Naive thymus-derived CD8-positive, alpha-beta T cell (primary cell): ENCODE measurements at regions not wholly inside any gene's neighbourhood (a gene's known extent, or its start where the extent isn't known, plus 50 kb on each side); places are given as distances from the start of the nearest gene placed in this dataset.

ENCODE experiments used
- ATAC-seq, 2 donors: fragments of 150-1000 bp; cut with Tn5 transposase in 1 of 2; sonication (Bioruptor Pico), chemical (Tn5 transposase) in 1 of 2; 1 replicate in 1 of 2; 2 replicates in 1 of 2; pipeline ENCODE4 v1.10.0; 2021; ENCODE audit warnings: mild to moderate bottlenecking in 2 of 2, moderate library complexity in 2 of 2
- POLR2A ChIA-PET: fragments of 350-600 bp; sonication (Branson Sonifier 250); formaldehyde crosslinking; loops from one replicate; lab custom pipeline; 2021; ENCODE audit warnings: antibody characterized with exemption; lab: Charles Lee
- DNase-seq, 10 donors: peaks; one replicate each; pipeline versions ENCODE4 v3.0.0 to v3.0.0-alpha.2; 2020 to 2022
- H3K27ac Mint-ChIP-seq, 10 donors: one replicate each; pipeline ENCODE4 v1.8.0; 2020 to 2022; ENCODE audit warnings: mild to moderate bottlenecking in 10 of 10, mixed read lengths in 10 of 10, moderate library complexity in 4 of 10, inconsistent platforms in 1 of 10
- H3K27me3 Mint-ChIP-seq, 5 donors: one replicate each; pipeline ENCODE4 v1.8.0; 2021 to 2022; ENCODE audit warnings: mixed read lengths in 5 of 5
- H3K36me3 Mint-ChIP-seq, 3 donors: one replicate each; pipeline ENCODE4 v1.8.0; 2020 to 2022; ENCODE audit warnings: mixed read lengths in 3 of 3, mild to moderate bottlenecking in 2 of 3, inconsistent platforms in 1 of 3
- H3K4me1 Mint-ChIP-seq, 4 donors: one replicate each; pipeline ENCODE4 v1.8.0; 2021 to 2022; ENCODE audit warnings: mixed read lengths in 4 of 4
- H3K4me3 Mint-ChIP-seq, 10 donors: one replicate each; pipeline ENCODE4 v1.8.0; 2020 to 2022; ENCODE audit warnings: mild to moderate bottlenecking in 10 of 10, mixed read lengths in 10 of 10, moderate library complexity in 6 of 10, inconsistent platforms in 1 of 10
- H3K9me3 Mint-ChIP-seq, 9 donors: one replicate each; pipeline ENCODE4 v1.8.0; 2020 to 2022; ENCODE audit warnings: mixed read lengths in 9 of 9, mild to moderate bottlenecking in 3 of 9, inconsistent platforms in 1 of 9, moderate library complexity in 1 of 9

DNA sequence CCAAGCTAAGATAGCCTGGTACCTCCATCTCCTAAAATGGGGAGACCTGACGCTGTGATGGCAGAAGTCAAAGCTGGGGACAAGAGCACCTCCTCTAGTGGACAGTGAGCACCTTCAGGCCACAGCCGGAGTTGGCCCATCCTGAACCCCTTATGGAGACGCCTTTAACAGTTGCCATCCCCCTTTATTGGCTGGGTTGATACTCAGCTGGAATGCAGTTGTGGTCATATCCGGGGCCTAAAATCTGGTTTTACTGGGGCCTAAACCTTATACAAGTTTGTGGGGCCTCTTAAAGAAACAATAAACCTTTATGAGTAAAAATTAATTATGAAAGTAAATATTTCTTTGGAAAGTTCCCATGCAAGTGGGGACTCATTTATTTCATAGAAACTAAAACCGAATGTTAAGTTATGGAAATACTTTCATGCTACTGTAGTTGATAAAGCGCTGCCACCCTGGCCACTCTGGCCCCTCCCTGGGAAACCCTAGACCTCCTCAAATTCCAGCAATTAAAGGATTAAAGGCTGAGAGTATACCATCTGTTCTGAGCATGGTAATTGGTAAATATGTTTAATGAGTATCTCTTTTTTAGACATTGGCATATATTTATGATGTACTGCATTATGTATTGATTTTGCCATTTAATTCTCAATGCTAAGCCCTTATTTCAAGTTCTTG is 95.1 kb upstream of the SASH1 start:
- peaks cover 3 to 31% (median 9%) of the 10 kb centered on the region in 5 donors for H3K27me3 Mint-ChIP-seq
- ATAC-seq: no peak
- DNase-seq: no peak
- POLR2A ChIA-PET: no interaction called here
- H3K9me3 Mint-ChIP-seq: no peaks in the 10 kb centered on the region
- H3K27ac Mint-ChIP-seq: no peak overlapping the region
- no peaks in the 10 kb centered on the region for H3K4me1 Mint-ChIP-seq
- H3K4me3 Mint-ChIP-seq: no peak overlapping the region
- H3K36me3 Mint-ChIP-seq: no peaks in the 10 kb centered on the region

DNA sequence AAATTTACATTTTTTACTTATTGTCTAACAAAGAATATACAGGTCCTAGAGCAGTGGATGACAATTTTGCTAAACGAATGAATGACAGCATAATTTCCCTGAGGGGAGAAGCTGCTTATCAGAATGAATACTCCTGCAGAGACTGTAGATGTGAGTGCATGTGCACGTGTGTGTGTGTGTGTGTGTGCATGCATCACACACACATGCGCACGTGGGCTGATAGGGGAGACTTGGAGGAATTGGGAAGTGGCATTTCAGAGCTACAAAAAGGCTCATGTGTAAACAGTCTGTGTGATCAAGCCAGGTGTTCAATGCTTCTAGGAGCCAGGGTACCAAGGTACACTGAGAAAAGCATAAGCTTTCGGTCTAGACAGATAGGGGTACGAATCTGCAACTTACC is 93.5 kb upstream of the SASH1 start:
- Mint-ChIP-seq H3K4me1 (no peaks in the 10 kb centered on the region), H3K27me3 (peaks cover 3 to 31% (median 9%) of the 10 kb centered on the region in 5 donors), H3K36me3 (no peaks in the 10 kb centered on the region), H3K4me3 (no peak overlapping the region), H3K27ac (no peak overlapping the region), H3K9me3 (no peaks in the 10 kb centered on the region)
- POLR2A ChIA-PET: no interaction called here
- ATAC-seq (no peak), DNase-seq (no peak)

DNA sequence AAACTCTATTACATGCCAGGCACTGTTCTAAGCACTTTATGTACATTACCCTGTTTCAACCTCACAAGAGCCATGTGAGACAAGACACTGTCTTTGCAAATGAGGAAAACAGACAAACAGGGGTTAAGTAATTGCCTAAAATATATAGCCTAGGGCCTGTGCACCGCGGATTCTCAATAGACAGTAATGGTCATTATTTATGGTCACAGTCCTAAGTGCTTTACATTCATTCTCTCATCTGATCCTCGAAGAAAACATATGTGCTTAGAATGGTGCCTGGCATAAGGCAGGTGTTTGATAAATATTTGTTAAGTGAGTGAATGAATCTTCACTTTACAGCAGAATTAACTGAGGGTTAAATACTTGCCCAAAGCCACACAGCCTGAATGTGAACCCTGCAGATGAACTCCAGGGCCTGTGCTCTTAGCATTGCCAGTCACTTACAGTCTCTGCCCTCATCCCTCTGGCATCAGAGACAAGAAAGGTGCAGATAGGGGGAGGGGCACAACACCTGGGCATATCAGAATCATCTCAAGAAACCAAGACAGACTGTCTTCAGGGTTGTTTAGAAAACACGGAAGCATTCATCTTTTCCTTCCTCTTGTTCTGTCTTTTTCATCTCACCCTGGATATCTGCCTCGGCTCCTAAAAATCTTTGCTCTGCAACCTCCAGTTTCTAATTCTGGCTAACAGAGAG is 92.8 kb upstream of the SASH1 start:
- ATAC-seq (no peak), DNase-seq (no peak)
- H3K27ac Mint-ChIP-seq: no peak overlapping the region
- H3K9me3 Mint-ChIP-seq: no peaks in the 10 kb centered on the region
- no peaks in the 10 kb centered on the region for H3K4me1 Mint-ChIP-seq
- no peak overlapping the region for H3K4me3 Mint-ChIP-seq
- H3K36me3 Mint-ChIP-seq: no peaks in the 10 kb centered on the region
- H3K27me3 Mint-ChIP-seq: peaks cover 3 to 24% (median 9%) of the 10 kb centered on the region in 5 donors
- POLR2A ChIA-PET: no interaction called here

DNA sequence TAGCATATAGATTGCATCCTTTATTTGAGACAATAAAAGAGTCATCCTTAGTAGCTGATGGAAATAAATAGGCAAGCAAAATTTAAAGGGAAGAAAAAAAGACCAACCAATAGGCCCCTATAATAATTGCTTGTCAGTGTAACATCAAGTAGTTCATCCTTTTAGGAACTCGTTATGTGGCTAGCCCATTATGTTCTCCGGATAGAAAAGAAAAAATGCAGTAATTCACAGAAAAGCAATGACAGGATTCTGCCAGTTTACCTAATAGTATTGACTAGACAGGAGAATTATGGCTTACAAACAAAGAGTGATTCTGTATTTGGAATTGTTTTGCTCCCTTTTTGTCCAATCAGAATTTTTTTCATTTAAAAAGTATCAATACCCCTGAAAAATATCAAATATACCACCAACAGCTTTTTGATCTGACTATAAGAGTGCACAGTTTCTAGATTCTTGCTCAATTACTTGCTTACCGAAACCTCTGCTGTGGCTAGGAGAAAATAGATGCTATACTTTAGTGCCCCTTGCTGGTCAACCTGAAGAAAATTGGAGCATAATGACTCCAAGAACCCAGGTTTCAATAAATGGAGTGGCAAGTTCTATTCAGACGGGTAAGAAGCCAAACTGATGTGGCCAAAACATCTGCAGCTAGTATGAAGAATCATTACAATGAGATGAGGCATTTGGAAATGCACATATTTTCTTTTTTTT is 91.5 kb upstream of the SASH1 start:
- Mint-ChIP-seq H3K36me3 (no peaks in the 10 kb centered on the region), H3K4me1 (no peaks in the 10 kb centered on the region), H3K4me3 (no peak overlapping the region), H3K27ac (no peak overlapping the region), H3K9me3 (no peaks in the 10 kb centered on the region), H3K27me3 (peaks cover 1 to 11% (median 6%) of the 10 kb centered on the region in 5 donors)
- no peak for ATAC-seq
- DNase-seq: peak in 3 of 10 donors; percentile 21 to 34 (median 30)
- POLR2A ChIA-PET: no interaction called here

DNA sequence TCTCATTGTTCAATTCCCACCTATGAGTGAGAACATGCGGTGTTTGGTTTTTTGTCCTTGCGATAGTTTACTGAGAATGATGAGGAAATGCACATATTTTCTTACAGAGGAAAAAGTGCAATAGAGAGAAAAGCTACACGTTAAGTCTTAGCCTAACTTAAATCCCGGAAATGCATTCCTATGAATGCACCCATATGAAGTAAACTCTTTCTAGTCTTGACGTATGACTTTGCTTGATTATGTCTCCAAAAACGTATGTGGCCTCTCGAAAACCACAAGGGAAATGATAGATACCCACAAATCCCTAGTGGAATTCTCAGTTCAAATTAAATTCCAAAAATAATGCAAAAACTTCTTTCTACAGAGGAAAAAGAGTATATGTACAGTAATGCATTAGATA is 90.7 kb upstream of the SASH1 start:
- no peaks in the 10 kb centered on the region for H3K9me3 Mint-ChIP-seq
- peaks cover 1 to 9% (median 4%) of the 10 kb centered on the region in 5 donors for H3K27me3 Mint-ChIP-seq
- H3K4me3 Mint-ChIP-seq: no peak overlapping the region
- H3K27ac Mint-ChIP-seq: no peak overlapping the region
- no peak for DNase-seq
- no peak for ATAC-seq
- POLR2A ChIA-PET: no interaction called here
- no peaks in the 10 kb centered on the region for H3K36me3 Mint-ChIP-seq
- H3K4me1 Mint-ChIP-seq: no peaks in the 10 kb centered on the region

DNA sequence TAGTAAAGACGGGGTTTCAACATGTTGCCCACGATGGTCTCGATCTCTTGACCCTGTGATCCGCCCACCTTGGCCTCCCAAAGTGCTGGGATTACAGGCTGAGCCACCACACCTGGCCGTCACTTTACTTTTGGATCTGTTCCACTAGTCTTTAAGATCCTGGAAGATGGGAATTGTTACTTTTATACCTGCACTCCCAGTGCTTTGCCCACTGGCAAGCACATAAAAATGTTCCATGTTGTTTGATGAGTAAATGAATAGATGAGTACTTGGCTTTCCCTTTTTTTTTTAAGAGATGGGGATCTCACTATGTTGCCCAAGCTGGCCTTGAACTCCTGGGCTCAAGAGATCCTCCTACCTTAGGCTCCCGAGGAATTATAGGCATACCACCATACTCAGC is 84.8 kb upstream of the SASH1 start:
- DNase-seq (no peak), ATAC-seq (no peak)
- no peak overlapping the region for H3K4me3 Mint-ChIP-seq
- H3K27ac Mint-ChIP-seq: no peak overlapping the region
- no peaks in the 10 kb centered on the region for H3K9me3 Mint-ChIP-seq
- peaks cover 6 to 37% (median 18%) of the 10 kb centered on the region in 5 donors for H3K27me3 Mint-ChIP-seq
- H3K4me1 Mint-ChIP-seq: no peaks in the 10 kb centered on the region
- POLR2A ChIA-PET: no interaction called here
- H3K36me3 Mint-ChIP-seq: no peaks in the 10 kb centered on the region

DNA sequence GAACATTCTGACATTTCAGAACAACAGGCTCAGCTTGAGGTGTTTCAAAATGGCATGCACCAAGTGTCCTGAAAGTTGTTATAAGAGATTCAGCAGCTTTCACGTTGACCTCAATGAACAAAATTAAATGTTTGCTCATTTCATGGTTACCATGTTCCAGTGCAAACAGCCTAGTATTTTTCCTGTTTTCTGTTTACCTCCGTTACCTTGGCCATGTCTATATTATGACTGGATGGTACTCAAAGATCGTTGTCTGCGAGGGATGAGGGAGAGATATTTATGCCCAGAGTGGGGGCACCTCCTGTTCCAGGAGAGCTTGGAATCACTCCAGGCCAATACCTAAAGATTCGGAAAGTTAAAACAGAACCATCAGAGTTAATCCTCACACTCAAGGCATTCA is 83.8 kb upstream of the SASH1 start:
- Mint-ChIP-seq H3K27ac (no peak overlapping the region), H3K4me1 (no peaks in the 10 kb centered on the region)
- POLR2A ChIA-PET: no interaction called here

DNA sequence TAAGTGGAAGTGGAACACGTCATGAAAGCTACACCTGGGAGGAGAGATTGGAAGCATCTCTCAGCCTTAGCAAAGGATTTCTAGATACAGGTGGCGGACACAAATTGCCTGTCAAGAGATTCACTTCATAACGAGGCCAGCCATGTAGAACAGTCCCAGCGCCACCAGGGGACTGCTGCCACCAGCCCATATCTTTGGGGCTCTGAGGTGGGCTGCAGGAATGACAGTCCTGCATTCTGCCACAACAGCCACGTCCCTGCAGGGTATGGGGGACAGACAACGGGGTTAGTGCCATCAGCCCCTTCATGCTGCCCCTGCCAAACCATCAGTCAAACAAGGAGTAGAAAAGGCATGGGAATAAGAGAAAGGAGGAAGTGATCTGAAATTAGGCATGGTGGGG is 81.2 kb upstream of the SASH1 start:
- POLR2A ChIA-PET: no interaction called here
- Mint-ChIP-seq H3K27ac (no peak overlapping the region), H3K27me3 (peaks cover 7 to 47% (median 24%) of the 10 kb centered on the region in 5 donors), H3K4me1 (peaks cover 0 to 2% (median 0%) of the 10 kb centered on the region in 4 donors), H3K9me3 (no peaks in the 10 kb centered on the region), H3K36me3 (no peaks in the 10 kb centered on the region), H3K4me3 (no peak overlapping the region)
- DNase-seq (no peak), ATAC-seq (no peak)

More for the DNA sequence above, 83.8 kb upstream of the SASH1 start:
- no peaks in the 10 kb centered on the region for H3K36me3 Mint-ChIP-seq
- H3K27me3 Mint-ChIP-seq: peaks cover 7 to 47% (median 18%) of the 10 kb centered on the region in 5 donors
- no peak overlapping the region for H3K4me3 Mint-ChIP-seq
- ATAC-seq: no peak
- DNase-seq: no peak
- H3K9me3 Mint-ChIP-seq: no peaks in the 10 kb centered on the region

DNA sequence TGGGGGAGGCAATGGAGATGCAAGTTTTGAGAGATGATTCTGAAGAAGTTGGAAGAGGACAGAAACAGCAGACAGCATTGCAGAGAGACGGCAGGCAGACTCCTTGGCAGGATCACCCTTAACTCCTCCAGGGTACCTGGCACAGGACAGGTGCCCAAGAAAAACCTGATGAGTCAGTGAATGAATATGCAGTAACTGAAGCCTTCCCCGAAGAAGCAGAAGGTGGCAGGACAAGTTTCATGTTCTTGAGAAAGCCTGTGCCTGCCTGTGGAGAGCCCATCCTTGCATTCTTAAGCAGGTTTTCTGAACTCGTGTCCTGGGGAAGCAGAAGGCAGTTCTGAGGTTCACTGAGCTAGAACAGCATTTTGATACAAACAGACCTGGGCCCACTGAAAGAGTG is 79.6 kb upstream of the SASH1 start:
- no peak overlapping the region for H3K27ac Mint-ChIP-seq
- H3K9me3 Mint-ChIP-seq: no peaks in the 10 kb centered on the region
- peaks cover 0 to 2% (median 0%) of the 10 kb centered on the region in 4 donors for H3K4me1 Mint-ChIP-seq
- H3K4me3 Mint-ChIP-seq: no peak overlapping the region
- peaks cover 7 to 44% (median 26%) of the 10 kb centered on the region in 5 donors for H3K27me3 Mint-ChIP-seq
- H3K36me3 Mint-ChIP-seq: no peaks in the 10 kb centered on the region
- POLR2A ChIA-PET: no interaction called here
- ATAC-seq: no peak
- DNase-seq: no peak

DNA sequence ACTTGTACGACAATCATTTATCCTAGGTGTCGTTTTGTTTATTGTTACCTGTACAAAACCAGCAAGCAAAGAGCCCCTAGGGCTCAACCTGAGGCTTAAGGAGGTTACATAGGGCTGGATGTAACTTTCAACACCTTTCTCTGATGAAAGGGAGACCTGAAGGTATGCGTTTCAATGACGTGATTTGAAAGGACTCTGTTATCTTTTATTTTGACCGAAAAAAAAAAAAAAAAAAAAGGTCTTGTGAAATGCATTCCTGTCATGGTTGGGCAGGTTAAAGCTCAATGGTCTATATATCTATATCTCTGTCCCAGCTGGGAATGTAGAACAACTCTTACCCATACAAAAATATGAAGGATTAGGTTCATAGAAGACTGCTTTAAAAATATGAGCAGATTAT is 78.7 kb upstream of the SASH1 start:
- Mint-ChIP-seq H3K4me1 (peaks cover 0 to 2% (median 0%) of the 10 kb centered on the region in 4 donors), H3K27me3 (peaks cover 5 to 35% (median 23%) of the 10 kb centered on the region in 5 donors), H3K4me3 (no peak overlapping the region), H3K27ac (no peak overlapping the region), H3K9me3 (no peaks in the 10 kb centered on the region), H3K36me3 (no peaks in the 10 kb centered on the region)
- ATAC-seq (no peak), DNase-seq (no peak)
- POLR2A ChIA-PET: no interaction called here

DNA sequence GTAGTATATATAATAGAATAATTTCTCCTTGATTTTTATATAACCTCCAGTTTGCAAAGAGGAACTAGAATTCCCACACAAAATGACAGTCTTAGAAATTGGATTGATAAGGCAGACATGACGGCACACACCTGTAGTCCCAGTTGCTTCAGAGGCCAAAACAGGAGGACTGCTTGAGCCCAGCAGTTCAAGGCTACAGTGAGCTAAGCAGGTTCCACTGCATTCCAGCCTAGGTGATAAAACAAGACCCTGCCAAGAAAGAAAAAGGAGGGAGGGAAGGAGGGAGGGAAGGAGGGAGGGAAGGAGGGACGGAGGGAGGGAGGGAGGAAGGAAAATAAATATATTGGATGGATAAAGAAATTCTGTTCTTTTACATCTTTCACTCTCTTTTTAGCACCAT is 77.6 kb upstream of the SASH1 start:
- Mint-ChIP-seq H3K27me3 (peaks cover 5 to 37% (median 23%) of the 10 kb centered on the region in 5 donors), H3K9me3 (peaks cover 0 to 1% (median 0%) of the 10 kb centered on the region in 9 donors), H3K27ac (no peak overlapping the region), H3K4me1 (peaks cover 0 to 2% (median 0%) of the 10 kb centered on the region in 4 donors), H3K36me3 (no peaks in the 10 kb centered on the region), H3K4me3 (no peak overlapping the region)
- POLR2A ChIA-PET: no interaction called here
- DNase-seq: no peak
- no peak for ATAC-seq

DNA sequence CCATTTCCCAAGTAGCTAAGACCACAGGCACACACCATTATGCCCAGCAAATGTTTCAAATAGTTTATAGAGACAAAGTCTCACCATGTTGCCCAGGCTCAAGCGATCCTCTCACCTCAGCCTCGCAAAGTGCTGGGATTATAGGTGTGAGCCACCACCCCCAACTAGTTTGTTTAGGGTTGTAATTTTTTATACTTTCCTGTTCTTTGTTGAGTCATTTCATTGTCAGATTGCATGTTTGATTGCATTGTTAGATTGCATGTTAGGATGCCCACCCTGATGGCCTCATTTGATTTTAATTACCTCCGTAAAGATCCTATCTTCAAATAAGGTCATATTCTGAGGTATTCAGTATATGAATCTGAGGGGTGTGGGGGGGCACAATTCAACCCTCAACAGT is 73.3 kb upstream of the SASH1 start:
- POLR2A ChIA-PET: no interaction called here
- H3K27me3 Mint-ChIP-seq: peaks cover 2 to 19% (median 12%) of the 10 kb centered on the region in 5 donors
- H3K4me1 Mint-ChIP-seq: peaks cover 0 to 2% (median 0%) of the 10 kb centered on the region in 4 donors
- H3K27ac Mint-ChIP-seq: no peak overlapping the region
- DNase-seq (no peak), ATAC-seq (no peak)
- no peaks in the 10 kb centered on the region for H3K36me3 Mint-ChIP-seq
- H3K4me3 Mint-ChIP-seq: no peak overlapping the region
- H3K9me3 Mint-ChIP-seq: peaks cover 0 to 1% (median 0%) of the 10 kb centered on the region in 9 donors
